Lower leg skin (tissue), 4 donors: ENCODE measurements at regions not wholly inside any gene's neighbourhood (a gene's known extent, or its start where the extent isn't known, plus 50 kb on each side); places are given as distances from the start of the nearest gene placed in this dataset.

Experiments used
- DNase-seq, 2 donors: peaks; one replicate each; pipeline ENCODE4 v3.0.0-alpha.2; 2019; ENCODE audit warnings: low spot score in 2 of 2
- H3K4me3 ChIP-seq: fragments of 200-600 bp; sonication (generic); 2 replicates; pipeline ENCODE4 v1.5.1; 2017; ENCODE audit warnings: mild to moderate bottlenecking, low read depth; ENCODE audit not compliant: poor library complexity, severe bottlenecking
- CTCF ChIP-seq, 3 donors: fragments of 450-650 bp; IDR thresholded peaks; one replicate each; pipeline ENCODE4 v1.5.1; 2016; ENCODE audit warnings: antibody characterized with exemption in 3 of 3, mild to moderate bottlenecking in 3 of 3, moderate library complexity in 2 of 3
- POLR2A ChIP-seq, 2 donors: fragments of 450-650 bp; IDR thresholded peaks; one replicate each; pipeline ENCODE4 v1.6.1; 2016 to 2017; ENCODE audit warnings: antibody characterized with exemption in 2 of 2, mild to moderate bottlenecking in 1 of 2, moderate library complexity in 1 of 2
- WGBS, 2 donors: methylation state at CpG; one replicate each; pipeline ENCODE4 v1.1.5; 2018; 5-methylcytosine and 5-hydroxymethylcytosine counted together
- intact Hi-C: fragments of 100-400 bp; cut with DNase I; formaldehyde crosslinking; loops from one replicate; pipeline ENCODE4 v1.15.0; 2023; ENCODE audit warnings: low total_unique reads

GRCh38 chr3:102304550-102304949 is 130.3 kb upstream of the ZPLD1 start:
- no peak for TF ChIP-seq POLR2A (IDR thresholded peaks at IDR 0.05)
- no peak for TF ChIP-seq CTCF (IDR thresholded peaks at IDR 0.05)
- intact Hi-C loops = no loop called here
- WGBS, 2 donors = 70 to 74% methylated on average over 3 of the region's 3 CpGs
- H3K4me3 ChIP-seq = no peak overlapping the region
- DNase-seq = no peak

- intact Hi-C loops = no loop called here
- WGBS, 2 donors = 84 to 90% methylated on average over 2 of the region's 2 CpGs
- TF ChIP-seq CTCF (IDR thresholded peaks at IDR 0.05) = no peak
- DNase-seq = no peak
- H3K4me3 ChIP-seq = no peak overlapping the region
These were observed 127.4 kb upstream of the ZPLD1 start for GRCh38 chr3:102307442-102307841.

GRCh38 chr3:102329066-102329465 is 105.7 kb upstream of the ZPLD1 start:
- intact Hi-C loops = no loop called here
- DNase-seq = no peak
- no peak overlapping the region for H3K4me3 ChIP-seq
- TF ChIP-seq CTCF (IDR thresholded peaks at IDR 0.05) = no peak
- no peak for TF ChIP-seq POLR2A (IDR thresholded peaks at IDR 0.05)
- 50 to 62% methylated on average over 1 of the region's 1 CpG for WGBS, 2 donors

- WGBS, 2 donors = 74% methylated on average over 1 of the region's 1 CpG
- intact Hi-C loops = no loop called here
- TF ChIP-seq CTCF (IDR thresholded peaks at IDR 0.05) (no peak), POLR2A (IDR thresholded peaks at IDR 0.05) (no peak)
- H3K4me3 ChIP-seq = no peak overlapping the region
- no peak for DNase-seq
These were observed 105.3 kb upstream of the ZPLD1 start for GRCh38 chr3:102329561-102329960.

- intact Hi-C loops = no loop called here
- H3K4me3 ChIP-seq = no peak overlapping the region
- 93 to 96% methylated on average over 1 of the region's 1 CpG for WGBS, 2 donors
- DNase-seq = no peak
- no peak for TF ChIP-seq POLR2A (IDR thresholded peaks at IDR 0.05)
- no peak for TF ChIP-seq CTCF (IDR thresholded peaks at IDR 0.05)
These were observed 102.6 kb upstream of the ZPLD1 start for GRCh38 chr3:102332205-102332604.

- TF ChIP-seq POLR2A (IDR thresholded peaks at IDR 0.05) (no peak), CTCF (IDR thresholded peaks at IDR 0.05) (no peak)
- H3K4me3 ChIP-seq = no peak overlapping the region
- no peak for DNase-seq
- intact Hi-C loops = no loop called here
These were observed 101.9 kb upstream of the ZPLD1 start for GRCh38 chr3:102332934-102333333.
